ENCODE measurements at regions not wholly inside any gene's neighbourhood (a gene's known extent, or its start where the extent isn't known, plus 50 kb on each side); places are given as distances from the start of the nearest gene placed in this dataset.
"Not testable (repeated sequence)": the region's sequence is repeated elsewhere in the genome, so short reads cannot be mapped to it uniquely, and the experiment has no call there.

DNA sequence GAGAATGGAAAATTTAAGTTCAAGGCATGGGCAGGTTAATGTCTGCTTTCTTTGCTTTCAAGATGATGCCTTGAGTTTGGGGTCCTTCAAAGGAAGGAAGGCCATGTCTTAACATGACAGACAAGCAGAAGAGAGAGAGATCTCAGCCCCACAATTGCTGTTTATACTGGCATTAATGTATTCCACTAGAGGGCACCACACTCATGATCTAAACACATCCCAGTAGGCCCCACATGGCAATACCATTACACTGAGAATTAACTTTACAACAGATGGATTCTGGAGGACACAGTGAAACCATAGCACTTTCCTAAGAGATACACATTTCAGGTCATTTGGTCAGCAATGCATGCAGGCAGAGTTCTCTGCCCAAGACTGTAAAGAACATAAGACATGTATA, 1460.3 kb downstream of the RPIA start:
- TF ChIP-seq CTCF (IDR thresholded peaks at IDR 0.05) = peak; percentile 41
- TF ChIP-seq ZFX (IDR thresholded peaks at IDR 0.05; ENCODE audit: borderline replicate concordance) = not testable (repeated sequence)
